ENCODE measurements at regions not wholly inside any gene's neighbourhood (a gene's known extent, or its start where the extent isn't known, plus 50 kb on each side); places are given as distances from the start of the nearest gene placed in this dataset.

- Histone ChIP-seq H3K9me3 (no peaks in the 10 kb centered on the region), H3K4me1 (no peaks in the 10 kb centered on the region), H3K4me3 (ENCODE audit: low read depth, low read length) (no peak overlapping the region), H3K36me3 (ENCODE audit: control insufficient read depth, insufficient read depth, low read length) (no peaks in the 10 kb centered on the region), H3K27me3 (replicated peaks; ENCODE audit: control insufficient read depth, insufficient read depth, low read length) (no peaks in the 10 kb centered on the region)
- no peak overlapping the region for H3K27ac Mint-ChIP-seq (ENCODE audit: unreplicated experiment)
- BruUV-seq (replicated peaks) = no TSS peak
- CTCF ChIA-PET = no interaction called here
- H3K4me3 Mint-ChIP-seq (ENCODE audit: unreplicated experiment) = no peak overlapping the region
- peaks cover 6% of the 10 kb centered on the region for H3K27me3 Mint-ChIP-seq (ENCODE audit: insufficient read depth, unreplicated experiment)
- H3K36me3 Mint-ChIP-seq (ENCODE audit: insufficient read depth, unreplicated experiment) = no peaks in the 10 kb centered on the region
- no peak for DNase-seq
- TF ChIP-seq CTCF (IDR thresholded peaks at IDR 0.05; ENCODE audit: insufficient read depth in 1 of 2, low read depth in 1 of 2, low read length in 1 of 2, severe bottlenecking in 1 of 2, unreplicated experiment in 1 of 2) = no peak
- H3K9me3 Mint-ChIP-seq (ENCODE audit: unreplicated experiment) = no peaks in the 10 kb centered on the region
- no peaks in the 10 kb centered on the region for H3K4me1 Mint-ChIP-seq (ENCODE audit: low read depth, unreplicated experiment)
- POLR2A ChIA-PET = no interaction called here
- intact Hi-C loops (cut with micrococcal nuclease; ENCODE audit: unreplicated experiment) = no loop called here
These were observed 328.0 kb upstream of the PDZRN3 start for GRCh38 chr3:73952781-73953180.

- ChIA-PET CTCF (no interaction called here), POLR2A (no interaction called here)
- intact Hi-C loops (cut with micrococcal nuclease; ENCODE audit: unreplicated experiment) = no loop called here
- Histone ChIP-seq H3K9me3 (no peaks in the 10 kb centered on the region), H3K4me1 (no peaks in the 10 kb centered on the region), H3K4me3 (ENCODE audit: low read depth, low read length) (no peak overlapping the region), H3K27me3 (replicated peaks; ENCODE audit: control insufficient read depth, insufficient read depth, low read length) (no peaks in the 10 kb centered on the region), H3K36me3 (ENCODE audit: control insufficient read depth, insufficient read depth, low read length) (no peaks in the 10 kb centered on the region)
- Mint-ChIP-seq H3K36me3 (ENCODE audit: insufficient read depth, unreplicated experiment) (no peaks in the 10 kb centered on the region), H3K4me1 (ENCODE audit: low read depth, unreplicated experiment) (no peaks in the 10 kb centered on the region), H3K27ac (ENCODE audit: unreplicated experiment) (no peak overlapping the region), H3K4me3 (ENCODE audit: unreplicated experiment) (no peak overlapping the region), H3K9me3 (ENCODE audit: unreplicated experiment) (no peaks in the 10 kb centered on the region), H3K27me3 (ENCODE audit: insufficient read depth, unreplicated experiment) (peaks cover 6% of the 10 kb centered on the region)
- BruUV-seq (replicated peaks) = no TSS peak
- TF ChIP-seq CTCF (IDR thresholded peaks at IDR 0.05; ENCODE audit: insufficient read depth in 1 of 2, low read depth in 1 of 2, low read length in 1 of 2, severe bottlenecking in 1 of 2, unreplicated experiment in 1 of 2) = no peak
- no peak for DNase-seq
These were observed 326.3 kb upstream of the PDZRN3 start for GRCh38 chr3:73950865-73951558.

GRCh38 chr3:73945541-73945940 is 320.8 kb upstream of the PDZRN3 start:
- BruUV-seq (replicated peaks) = no TSS peak
- H3K27me3 ChIP-seq (replicated peaks; ENCODE audit: control insufficient read depth, insufficient read depth, low read length) = no peaks in the 10 kb centered on the region
- H3K36me3 ChIP-seq (ENCODE audit: control insufficient read depth, insufficient read depth, low read length) = no peaks in the 10 kb centered on the region
- no peaks in the 10 kb centered on the region for H3K9me3 ChIP-seq
- no peak for DNase-seq
- Mint-ChIP-seq H3K9me3 (ENCODE audit: unreplicated experiment) (no peaks in the 10 kb centered on the region), H3K36me3 (ENCODE audit: insufficient read depth, unreplicated experiment) (no peaks in the 10 kb centered on the region), H3K4me3 (ENCODE audit: unreplicated experiment) (no peak overlapping the region), H3K4me1 (ENCODE audit: low read depth, unreplicated experiment) (no peaks in the 10 kb centered on the region), H3K27ac (ENCODE audit: unreplicated experiment) (no peak overlapping the region), H3K27me3 (ENCODE audit: insufficient read depth, unreplicated experiment) (peaks cover 3% of the 10 kb centered on the region)
- no peak for TF ChIP-seq CTCF (IDR thresholded peaks at IDR 0.05; ENCODE audit: insufficient read depth in 1 of 2, low read depth in 1 of 2, low read length in 1 of 2, severe bottlenecking in 1 of 2, unreplicated experiment in 1 of 2)
- intact Hi-C loops (cut with micrococcal nuclease; ENCODE audit: unreplicated experiment) = no loop called here
- H3K4me3 ChIP-seq (ENCODE audit: low read depth, low read length) = no peak overlapping the region
- no peaks in the 10 kb centered on the region for H3K4me1 ChIP-seq
- CTCF ChIA-PET = no interaction called here
- POLR2A ChIA-PET = no interaction called here

Measured in Caco-2 (cell line).